CD4-positive, alpha-beta T cell (primary cell): ENCODE measurements at regions not wholly inside any gene's neighbourhood (a gene's known extent, or its start where the extent isn't known, plus 50 kb on each side); places are given as distances from the start of the nearest gene placed in this dataset.

Source experiments
- ATAC-seq: fragments of 200-7000 bp; cut with Tn5 transposase; one replicate; pipeline ENCODE4 v1.10.0; 2022; ENCODE audit warnings: mild to moderate bottlenecking; ENCODE audit not compliant: poor library complexity
- CTCF ChIA-PET: fragments of 350-600 bp; sonication (Branson Sonifier 250); formaldehyde crosslinking; loops from one replicate; lab custom pipeline; 2021; ENCODE audit warnings: antibody characterized with exemption, inconsistent platforms; lab: Charles Lee
- POLR2A ChIA-PET: fragments of 350-600 bp; sonication (Branson Sonifier 250); formaldehyde crosslinking; loops from one replicate; lab custom pipeline; 2021; ENCODE audit warnings: antibody characterized with exemption, inconsistent platforms; lab: Charles Lee
- DNase-seq, 14 experiments: peaks; one replicate each; pipeline ENCODE4 v3.0.0-alpha.2; 2013 to 2020; ENCODE audit warnings: mixed read lengths in 2 of 14
- H3K27ac ChIP-seq, 2 donors: one replicate each; pipeline versions ENCODE4 v1.5.1 to v1.7.0; 2013; ENCODE audit warnings: low read length in 2 of 2, low read depth in 1 of 2, mild to moderate bottlenecking in 1 of 2
- H3K27me3 ChIP-seq, 2 experiments: 1 replicate in 1 of 2; 2 replicates in 1 of 2; pipeline versions ENCODE4 v1.6.1 to v1.7.0; 2013; ENCODE audit warnings: low read length in 2 of 2, control low read depth in 1 of 2, mild to moderate bottlenecking in 1 of 2, moderate library complexity in 1 of 2; ENCODE audit not compliant: insufficient read depth in 2 of 2, control insufficient read depth in 1 of 2
- H3K36me3 ChIP-seq: one replicate; pipeline ENCODE4 v1.6.1; 2013; ENCODE audit warnings: low read length, control low read depth; ENCODE audit not compliant: insufficient read depth
- H3K4me1 ChIP-seq: one replicate; pipeline ENCODE4 v1.6.1; 2013; ENCODE audit warnings: low read length, control low read depth; ENCODE audit not compliant: insufficient read depth
- H3K4me3 ChIP-seq: one replicate; pipeline ENCODE4 v1.5.1; 2013; ENCODE audit warnings: mild to moderate bottlenecking, low read length, moderate library complexity
- H3K9me3 ChIP-seq, 2 experiments: 1 replicate in 1 of 2; 2 replicates in 1 of 2; pipeline versions ENCODE4 v1.6.1 to v1.7.0; 2013; ENCODE audit warnings: low read length in 2 of 2, mild to moderate bottlenecking in 2 of 2, control low read depth in 1 of 2, moderate library complexity in 1 of 2; ENCODE audit not compliant: control insufficient read depth in 1 of 2, insufficient read depth in 1 of 2
- H3K27ac Mint-ChIP-seq: one replicate; pipeline ENCODE4 v1.8.0; 2020; ENCODE audit warnings: mixed read lengths
- H3K27me3 Mint-ChIP-seq: one replicate; pipeline ENCODE4 v1.8.0; 2021; ENCODE audit warnings: mixed read lengths
- H3K36me3 Mint-ChIP-seq: one replicate; pipeline ENCODE4 v1.8.0; 2021; ENCODE audit warnings: low read depth, mixed read lengths
- H3K4me1 Mint-ChIP-seq: one replicate; pipeline ENCODE4 v1.8.0; 2021; ENCODE audit warnings: low read depth, mixed read lengths
- H3K4me3 Mint-ChIP-seq: one replicate; pipeline ENCODE4 v1.8.0; 2020; ENCODE audit warnings: mild to moderate bottlenecking, mixed read lengths
- H3K9me3 Mint-ChIP-seq: one replicate; pipeline ENCODE4 v1.8.0; 2020; ENCODE audit warnings: mixed read lengths
- CTCF ChIP-seq: fragments of 200-600 bp; IDR thresholded peaks from one replicate; pipeline ENCODE4 v1.8.0; 2022; ENCODE audit warnings: antibody characterized with exemption, mild to moderate bottlenecking
- intact Hi-C, 2 experiments: fragments of 100-400 bp; cut with DNase I in 1 of 2; cut with micrococcal nuclease in 1 of 2; formaldehyde crosslinking; loops; one replicate each; pipeline versions ENCODE4 v1.15.1 to v1.9.0; 2023 to 2025; cut with DNase I, micrococcal nuclease

- no peak overlapping the region for H3K4me3 ChIP-seq
- Mint-ChIP-seq H3K36me3 (no peaks in the 10 kb centered on the region), H3K9me3 (peaks cover 8% of the 10 kb centered on the region), H3K4me3 (no peak overlapping the region), H3K4me1 (no peaks in the 10 kb centered on the region), H3K27me3 (no peaks in the 10 kb centered on the region), H3K27ac (no peak overlapping the region)
- no peaks in the 10 kb centered on the region for H3K36me3 ChIP-seq
- no peaks in the 10 kb centered on the region for H3K4me1 ChIP-seq
- no peak for DNase-seq
- no peak for TF ChIP-seq CTCF
- no peak for ATAC-seq
- H3K27me3 ChIP-seq, result no peaks in the 10 kb centered on the region
- H3K27ac ChIP-seq, result no peak overlapping the region
- H3K9me3 ChIP-seq, result peaks cover 0 to 5% of the 10 kb centered on the region in 2 experiments
- CTCF ChIA-PET, result no interaction called here
- POLR2A ChIA-PET, result no interaction called here
- intact Hi-C loops, result no loop called here
Measured at GRCh38 chr3:82306189-82306588, 544.7 kb upstream of the GBE1 start.

- H3K4me1 Mint-ChIP-seq, result no peaks in the 10 kb centered on the region
Measured at GRCh38 chr3:82294609-82295008, 533.2 kb upstream of the GBE1 start.

GRCh38 chr3:82293867-82294266 is 532.4 kb upstream of the GBE1 start:
- H3K27me3 ChIP-seq, result no peaks in the 10 kb centered on the region
- no peaks in the 10 kb centered on the region for H3K4me1 Mint-ChIP-seq
- DNase-seq (no peak), ATAC-seq (no peak)
- H3K4me3 ChIP-seq, result no peak overlapping the region
- H3K4me1 ChIP-seq, result no peaks in the 10 kb centered on the region
- no peak overlapping the region for H3K4me3 Mint-ChIP-seq
- H3K27me3 Mint-ChIP-seq, result no peaks in the 10 kb centered on the region
- peaks cover 9% of the 10 kb centered on the region for H3K9me3 Mint-ChIP-seq
- no peak overlapping the region for H3K27ac Mint-ChIP-seq
- H3K36me3 ChIP-seq, result no peaks in the 10 kb centered on the region
- POLR2A ChIA-PET, result no interaction called here
- CTCF ChIA-PET, result interaction anchor here (1.0 kb wide), 1 partner anchor 11 kb away, joined by 4 read pairs; no protein-coding TSS in a partner anchor
- H3K9me3 ChIP-seq, result peaks cover 0 to 4% of the 10 kb centered on the region in 2 experiments
- H3K36me3 Mint-ChIP-seq, result no peaks in the 10 kb centered on the region
- H3K27ac ChIP-seq, result no peak overlapping the region
- intact Hi-C loops, result no loop called here
- TF ChIP-seq CTCF, result no peak

More at GRCh38 chr3:82294609-82295008, 533.2 kb upstream of the GBE1 start:
- no peak for TF ChIP-seq CTCF
- no peaks in the 10 kb centered on the region for H3K9me3 ChIP-seq
- DNase-seq, result no peak
- H3K27me3 ChIP-seq, result no peaks in the 10 kb centered on the region
- CTCF ChIA-PET, result no interaction called here
- H3K27me3 Mint-ChIP-seq, result no peaks in the 10 kb centered on the region
- intact Hi-C loops, result no loop called here
- no peaks in the 10 kb centered on the region for H3K36me3 ChIP-seq
- H3K4me1 ChIP-seq, result no peaks in the 10 kb centered on the region
- H3K27ac Mint-ChIP-seq, result no peak overlapping the region
- H3K4me3 ChIP-seq, result no peak overlapping the region
- peaks cover 9% of the 10 kb centered on the region for H3K9me3 Mint-ChIP-seq
- no peak overlapping the region for H3K4me3 Mint-ChIP-seq
- POLR2A ChIA-PET, result no interaction called here
- ATAC-seq, result no peak
- H3K36me3 Mint-ChIP-seq, result no peaks in the 10 kb centered on the region
- H3K27ac ChIP-seq, result no peak overlapping the region
